Cardiac fibroblast (primary cell): ENCODE measurements at regions not wholly inside any gene's neighbourhood (a gene's known extent, or its start where the extent isn't known, plus 50 kb on each side); places are given as distances from the start of the nearest gene placed in this dataset.
A peak's percentile ranks its signal among the peaks of the same experiment; 100 is the strongest.

Experiments
- DNase-seq, 2 donors: peaks; one replicate each; pipeline versions ENCODE4 v3.0.0 to v3.0.0-alpha.2; 2010; ENCODE audit warnings: low read depth in 2 of 2
- H3K4me3 ChIP-seq, 2 donors: replicated peaks in 1 of 2; 1 replicate in 1 of 2; 2 replicates in 1 of 2; pipeline ENCODE4 v1.5.1; 2011; ENCODE audit warnings: low read depth in 2 of 2, low read length in 2 of 2, mild to moderate bottlenecking in 2 of 2, moderate library complexity in 1 of 2
- CTCF ChIP-seq: IDR thresholded peaks from one replicate; pipeline ENCODE4 v1.5.1; 2011; ENCODE audit warnings: low read depth, mild to moderate bottlenecking, low read length, inconsistent platforms

GRCh38 chr15:58302832-58303231, 129.0 kb upstream of the LIPC start:
- DNase-seq, result no peak
- TF ChIP-seq CTCF, result no peak
- H3K4me3 ChIP-seq, result no peak overlapping the region

- no peak for TF ChIP-seq CTCF
- H3K4me3 ChIP-seq, result no peak overlapping the region
Measured at GRCh38 chr15:58303236-58303635, 128.6 kb upstream of the LIPC start.

GRCh38 chr15:58306591-58307312, 125.0 kb upstream of the LIPC start:
- peak in 1 of 2 donors; percentile 69 for DNase-seq
- no peak overlapping the region for H3K4me3 ChIP-seq
- TF ChIP-seq CTCF, result no peak

More at GRCh38 chr15:58303236-58303635, 128.6 kb upstream of the LIPC start:
- no peak for DNase-seq

GRCh38 chr15:58307313-58307961, 124.4 kb upstream of the LIPC start:
- no peak overlapping the region for H3K4me3 ChIP-seq
- no peak for TF ChIP-seq CTCF
- DNase-seq, result peak; percentile 55 to 62

- H3K4me3 ChIP-seq, result no peak overlapping the region
- no peak for TF ChIP-seq CTCF
- no peak for DNase-seq
Measured at GRCh38 chr15:58308742-58309355, 122.9 kb upstream of the LIPC start.

GRCh38 chr15:58309963-58310928, 121.5 kb upstream of the LIPC start:
- no peak for DNase-seq
- no peak overlapping the region for H3K4me3 ChIP-seq
- TF ChIP-seq CTCF, result no peak
